NAMALWA (cell line): ENCODE measurements at regions not wholly inside any gene's neighbourhood (a gene's known extent, or its start where the extent isn't known, plus 50 kb on each side); places are given as distances from the start of the nearest gene placed in this dataset.
"Not testable (repeated sequence)": the region's sequence is repeated elsewhere in the genome, so short reads cannot be mapped to it uniquely, and the experiment has no call there.

Experiments used
- DNase-seq: peaks from one replicate; pipeline ENCODE4 v3.0.0-alpha.2; 2015; ENCODE audit warnings: low spot score

DNA sequence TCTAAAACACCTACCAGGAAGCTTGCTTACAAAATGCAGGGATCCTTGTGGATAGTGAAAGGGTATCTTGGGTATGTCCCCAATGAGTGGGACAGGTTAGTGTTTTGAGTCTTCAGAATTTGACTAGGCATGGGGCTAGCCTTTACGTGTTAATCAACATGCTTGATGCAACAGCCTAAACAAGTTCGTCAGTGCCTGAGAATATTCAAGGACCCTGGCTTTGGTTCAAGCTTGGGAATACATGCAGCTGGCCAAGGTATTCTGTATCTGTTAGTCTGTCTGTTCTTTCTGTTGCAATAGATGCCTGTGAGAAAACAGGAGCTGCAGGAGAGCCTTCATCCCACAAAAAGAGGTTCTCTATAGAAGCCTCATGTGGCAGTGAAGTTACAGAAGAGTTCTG is 149.5 kb downstream of the CCNG2 start:
- DNase-seq, result no peak

DNA sequence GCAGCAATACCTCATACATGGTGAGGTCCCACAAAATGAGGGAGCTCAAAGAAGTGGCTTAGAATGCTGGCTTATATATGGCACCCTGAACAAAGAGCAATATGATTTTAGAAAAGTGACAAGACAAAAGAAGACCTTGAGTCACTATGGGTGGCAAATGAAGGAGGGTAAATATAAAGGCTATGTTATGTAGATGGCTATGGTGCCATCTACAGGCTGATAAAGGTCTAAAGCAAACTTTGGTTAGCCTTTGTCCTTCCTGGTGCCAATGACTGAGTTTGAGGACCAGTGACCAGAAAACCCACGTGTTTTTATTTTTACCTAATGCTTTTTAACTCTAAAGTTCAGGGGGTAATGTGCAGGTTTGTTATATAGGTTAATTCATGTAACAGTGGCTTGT is 151.8 kb downstream of the CCNG2 start:
- DNase-seq, result peak; percentile 68

GRCh38 chr4:77309496-77309895 is 152.5 kb downstream of the CCNG2 start:
- DNase-seq, result no peak

- DNase-seq, result no peak
These were observed 153.9 kb downstream of the CCNG2 start for GRCh38 chr4:77310931-77311330.

DNA sequence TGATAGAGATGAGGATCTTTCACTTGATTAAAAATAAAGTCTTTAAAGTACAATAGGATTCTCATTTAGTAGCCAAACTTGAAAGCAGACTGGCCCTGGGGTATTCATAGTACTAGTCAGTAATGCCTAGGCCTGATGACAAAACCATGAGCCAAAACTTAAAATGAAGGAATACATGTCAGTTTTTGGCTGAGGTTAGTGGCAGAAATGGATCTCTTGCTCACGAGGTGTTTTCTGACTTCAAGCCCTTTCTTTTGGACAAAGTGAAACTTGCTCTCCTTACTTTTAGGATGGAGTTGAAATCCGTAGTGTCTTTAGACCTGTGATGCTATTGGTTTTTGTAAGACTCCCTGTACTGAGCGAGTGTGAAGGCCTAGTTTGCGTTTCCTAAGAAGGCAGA is 157.7 kb downstream of the CCNG2 start:
- no peak for DNase-seq

DNA sequence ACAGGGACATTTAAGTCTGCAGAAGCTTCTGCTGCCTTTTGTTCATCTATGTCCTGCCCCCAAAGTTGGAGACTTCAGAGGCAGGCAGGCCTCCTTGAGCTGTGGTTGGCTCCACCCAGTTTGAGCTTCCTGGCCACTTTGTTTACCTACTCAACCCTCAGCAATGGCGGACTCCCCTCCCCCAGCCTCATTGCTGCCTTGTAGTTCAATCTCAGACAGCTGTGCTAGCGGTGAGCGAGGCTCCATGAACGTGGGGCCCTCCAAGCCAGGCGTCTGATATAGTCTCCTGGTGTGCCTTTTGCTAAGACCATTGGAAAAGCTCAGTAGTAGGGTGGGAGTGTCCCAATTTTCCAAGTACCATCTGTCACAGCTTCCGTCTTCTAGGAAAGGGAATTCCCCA is 170.1 kb downstream of the CCNG2 start:
- no peak for DNase-seq

DNA sequence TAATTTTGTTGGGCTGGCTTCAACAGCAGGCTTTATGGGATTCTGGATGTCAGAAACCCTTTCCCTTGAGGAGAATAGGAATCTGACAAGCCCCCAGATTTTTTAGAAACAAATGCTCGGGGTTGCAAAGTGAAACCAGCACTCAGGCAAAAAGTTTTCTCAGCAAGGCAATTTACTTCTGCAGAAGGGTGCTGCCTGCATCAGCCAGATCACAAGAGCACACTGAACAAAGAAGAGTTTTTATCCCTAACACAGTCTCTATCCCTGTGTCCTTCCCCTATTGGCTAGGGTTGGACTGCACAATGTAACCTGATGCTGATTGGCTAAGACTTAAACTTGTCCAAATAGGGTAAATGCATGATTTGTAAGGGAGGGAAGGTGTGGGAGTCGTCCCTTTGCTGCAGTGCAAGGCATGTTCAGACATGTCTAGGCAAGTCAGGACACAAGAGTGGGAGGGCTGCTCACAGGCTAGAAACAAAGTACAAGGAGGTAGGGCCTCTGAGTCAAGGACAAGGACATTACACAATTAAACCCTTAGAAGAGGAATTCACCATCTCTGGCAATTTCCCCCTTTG is 175.8 kb downstream of the CCNG2 start:
- no peak for DNase-seq

GRCh38 chr4:77336411-77337142 is 179.6 kb downstream of the CCNG2 start:
- no peak for DNase-seq

DNA sequence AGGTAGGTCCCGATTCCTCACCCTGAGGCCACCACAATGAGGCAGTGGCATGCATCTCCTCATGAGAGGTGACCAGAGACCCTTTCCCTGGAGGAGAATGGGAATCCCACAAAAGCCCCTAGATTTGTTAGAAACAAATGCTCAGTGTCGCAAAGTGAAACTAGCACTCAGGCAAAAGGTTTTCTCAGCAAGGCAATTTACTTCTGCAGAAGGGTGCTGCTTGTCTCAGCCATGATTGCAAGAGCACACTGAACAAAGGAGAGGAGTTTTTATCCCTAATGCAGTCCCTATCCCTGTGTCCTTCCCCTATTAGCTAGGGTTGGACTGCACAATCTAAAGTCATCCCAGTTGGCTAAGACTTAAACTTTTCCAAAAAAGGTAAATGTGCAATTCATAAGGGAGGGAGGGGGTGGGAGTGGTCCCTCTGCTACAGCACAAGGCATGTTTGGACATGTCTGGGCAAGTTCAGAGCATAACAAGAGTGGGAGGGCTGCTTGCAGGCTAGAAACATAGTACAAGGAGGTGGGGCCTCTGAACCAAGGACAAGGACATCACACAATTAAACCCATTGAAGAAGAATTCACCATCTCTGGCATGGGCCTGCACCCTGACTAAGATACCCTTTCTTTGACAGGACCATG is 185.3 kb downstream of the CCNG2 start:
- no peak for DNase-seq

DNA sequence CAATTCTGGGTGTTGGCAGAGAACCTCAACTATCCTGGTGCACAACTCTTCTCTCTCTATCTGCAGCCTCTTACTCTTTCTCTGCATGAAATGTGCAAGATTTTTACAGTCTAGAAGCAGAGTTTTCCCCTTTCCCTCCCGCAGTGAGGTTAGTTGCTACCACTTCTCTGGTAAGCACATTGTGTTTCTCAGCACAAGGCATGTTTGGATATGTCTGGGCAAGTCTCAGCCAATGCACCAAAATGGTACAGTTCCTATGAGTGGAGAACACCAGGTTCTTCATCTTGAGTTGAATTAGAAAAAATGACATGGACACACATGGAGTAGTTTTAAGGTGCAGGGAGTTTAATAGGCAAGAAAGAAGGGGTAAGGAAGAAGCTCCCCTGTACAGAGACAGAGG is 187.0 kb downstream of the CCNG2 start:
- no peak for DNase-seq

GRCh38 chr4:77344784-77345183 is 187.8 kb downstream of the CCNG2 start:
- no peak for DNase-seq

DNA sequence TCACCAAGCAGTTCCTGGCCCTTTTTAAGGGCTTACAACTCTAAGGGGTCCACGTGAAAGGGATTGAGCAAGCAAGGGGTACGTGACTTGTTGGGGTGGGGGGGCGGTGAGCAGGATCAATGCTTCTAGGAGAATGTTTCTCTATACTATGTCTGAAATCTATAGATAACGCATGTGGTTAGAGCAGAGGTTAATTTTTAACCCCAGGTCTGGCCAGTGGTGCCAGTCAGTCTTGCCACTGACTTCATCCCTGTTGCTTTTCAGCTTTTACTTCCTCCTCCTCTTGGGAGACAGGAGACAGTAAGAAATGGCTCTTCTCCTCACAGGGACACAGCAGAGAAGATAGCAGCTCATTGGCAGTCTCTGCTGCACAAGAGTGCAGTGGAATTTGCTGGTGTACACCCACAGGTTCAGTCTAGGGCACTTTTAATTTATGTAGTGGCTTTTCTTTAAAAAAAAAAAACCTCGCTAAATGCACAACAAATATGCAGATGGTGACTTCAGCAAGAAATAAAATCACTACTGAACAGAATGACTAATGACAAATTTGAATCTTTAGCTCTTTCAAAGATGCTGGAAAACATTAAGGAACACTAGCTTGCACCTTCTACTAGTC is 190.5 kb downstream of the CCNG2 start:
- no peak for DNase-seq

- DNase-seq, result no peak
These were observed 191.8 kb downstream of the CCNG2 start for GRCh38 chr4:77348815-77349214.

GRCh38 chr4:77349364-77349763 is 192.4 kb downstream of the CCNG2 start:
- no peak for DNase-seq

GRCh38 chr4:77349796-77350195 is 192.8 kb downstream of the CCNG2 start:
- no peak for DNase-seq

- no peak for DNase-seq
These were observed 195.2 kb downstream of the CCNG2 start for GRCh38 chr4:77352192-77352591.

DNA sequence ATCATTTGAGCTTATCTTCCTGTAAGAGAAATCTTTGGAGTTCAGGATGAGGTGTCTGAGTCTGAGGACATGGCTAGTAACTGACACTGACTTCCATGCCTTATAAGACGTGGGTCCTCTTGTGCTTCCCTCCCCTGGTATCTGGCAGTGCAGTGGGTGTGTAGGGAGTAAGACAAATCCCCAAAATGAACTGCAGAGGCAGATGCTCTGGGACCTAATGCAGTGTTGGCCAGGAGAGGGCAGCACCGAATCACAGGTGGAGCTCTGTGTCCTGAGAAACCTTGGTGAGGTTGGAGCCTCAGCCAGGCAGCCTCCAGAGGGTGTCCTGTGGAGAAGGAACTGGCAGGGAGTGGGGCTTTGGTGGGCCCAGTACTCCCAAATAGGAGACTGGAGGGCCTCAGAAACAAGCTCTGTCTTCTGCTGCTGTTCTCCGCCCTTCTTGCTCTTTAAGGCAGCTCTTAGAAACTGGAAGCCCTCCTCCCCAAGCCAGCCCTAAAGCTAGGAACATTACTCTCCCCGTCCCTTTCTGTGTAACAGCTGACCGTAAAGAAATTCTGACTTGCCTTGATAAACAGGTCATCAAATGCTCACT is 196.8 kb downstream of the CCNG2 start:
- DNase-seq, result not testable (repeated sequence)

DNA sequence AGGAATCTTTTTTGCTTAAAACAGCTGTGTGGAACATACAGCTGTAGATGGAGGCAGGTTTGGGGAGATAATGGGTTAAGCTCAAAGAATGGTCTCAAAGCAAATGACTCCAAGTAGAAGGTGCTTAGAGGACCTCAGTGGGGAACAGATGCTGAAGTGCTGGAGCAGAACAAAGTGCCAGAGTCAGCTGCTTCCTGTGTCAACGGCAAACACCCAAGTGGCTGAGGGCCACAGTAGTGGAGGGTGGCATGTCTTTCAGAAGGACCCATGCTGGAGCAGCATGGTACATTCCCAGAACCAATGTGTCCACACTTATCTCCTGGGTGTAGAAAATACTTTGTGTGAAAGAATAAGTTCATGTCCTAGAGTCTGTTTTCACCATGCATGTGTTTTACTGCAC is 197.5 kb downstream of the CCNG2 start:
- DNase-seq, result peak; percentile 26

DNA sequence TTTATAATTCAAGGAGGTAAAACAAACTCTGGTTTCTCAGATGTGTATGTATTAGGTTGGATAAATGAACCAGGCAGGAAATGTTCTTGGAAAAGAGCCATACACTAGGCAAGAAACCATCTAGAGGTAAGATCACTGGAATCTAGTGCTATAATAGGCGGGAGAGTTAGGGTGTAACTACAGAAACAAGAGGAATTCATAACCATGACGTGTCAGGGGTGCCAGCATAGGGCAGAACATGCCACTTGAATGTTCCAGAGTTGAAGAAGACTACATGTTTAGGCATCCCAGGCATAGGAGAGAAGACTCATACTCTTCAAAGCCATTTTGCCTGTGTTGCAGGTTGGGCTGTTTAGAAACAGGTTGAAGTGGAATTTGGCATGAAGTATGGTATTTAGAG is 198.7 kb downstream of the CCNG2 start:
- DNase-seq, result no peak

- DNase-seq, result peak; percentile 67
These were observed 201.4 kb downstream of the CCNG2 start for GRCh38 chr4:77358315-77358928.

GRCh38 chr4:77360451-77360850 is 203.4 kb downstream of the CCNG2 start:
- peak; percentile 34 for DNase-seq

- not testable (repeated sequence) for DNase-seq
These were observed 209.9 kb downstream of the CCNG2 start for GRCh38 chr4:77366876-77367275.
